HG03196 (cell line): ENCODE measurements at regions not wholly inside any gene's neighbourhood (a gene's known extent, or its start where the extent isn't known, plus 50 kb on each side); places are given as distances from the start of the nearest gene placed in this dataset.
"Not testable (repeated sequence)": the region's sequence is repeated elsewhere in the genome, so short reads cannot be mapped to it uniquely, and the experiment has no call there.

Experiments
- ATAC-seq: cut with Tn5 transposase; IDR thresholded peaks from one replicate; pipeline ENCODE4 v1.9.1; 2021; ENCODE audit not compliant: unreplicated experiment

DNA sequence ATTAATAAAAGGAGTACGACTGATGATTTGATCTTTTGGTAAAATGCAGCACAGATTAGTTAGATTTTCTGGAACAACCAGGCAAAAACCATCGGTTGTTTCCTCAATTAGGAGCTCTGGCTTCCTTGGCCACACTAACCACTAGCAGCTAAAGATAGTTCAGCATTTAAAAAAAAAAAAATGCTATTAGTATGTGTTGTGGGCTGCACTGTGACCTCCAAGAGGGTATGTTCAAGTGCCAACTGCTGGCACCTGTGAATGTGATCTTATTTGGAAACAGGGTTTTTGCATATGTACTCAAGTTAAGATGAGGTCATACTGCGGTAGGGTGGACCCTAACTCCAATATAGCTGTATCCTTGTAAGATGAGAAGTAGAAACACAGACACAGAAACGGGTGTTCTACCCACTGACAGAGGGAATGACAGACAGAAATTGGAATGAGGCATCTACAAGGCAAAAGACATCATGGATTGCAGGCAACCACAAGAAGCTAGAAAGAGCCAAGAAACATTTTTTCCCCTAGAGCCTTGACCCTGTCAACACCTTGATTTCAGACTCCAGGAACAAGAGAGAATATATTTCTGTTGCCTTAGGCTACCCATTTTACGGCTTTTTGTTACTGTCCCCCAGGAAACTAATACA, 534.6 kb upstream of the ROBO2 start:
- no peak for ATAC-seq

DNA sequence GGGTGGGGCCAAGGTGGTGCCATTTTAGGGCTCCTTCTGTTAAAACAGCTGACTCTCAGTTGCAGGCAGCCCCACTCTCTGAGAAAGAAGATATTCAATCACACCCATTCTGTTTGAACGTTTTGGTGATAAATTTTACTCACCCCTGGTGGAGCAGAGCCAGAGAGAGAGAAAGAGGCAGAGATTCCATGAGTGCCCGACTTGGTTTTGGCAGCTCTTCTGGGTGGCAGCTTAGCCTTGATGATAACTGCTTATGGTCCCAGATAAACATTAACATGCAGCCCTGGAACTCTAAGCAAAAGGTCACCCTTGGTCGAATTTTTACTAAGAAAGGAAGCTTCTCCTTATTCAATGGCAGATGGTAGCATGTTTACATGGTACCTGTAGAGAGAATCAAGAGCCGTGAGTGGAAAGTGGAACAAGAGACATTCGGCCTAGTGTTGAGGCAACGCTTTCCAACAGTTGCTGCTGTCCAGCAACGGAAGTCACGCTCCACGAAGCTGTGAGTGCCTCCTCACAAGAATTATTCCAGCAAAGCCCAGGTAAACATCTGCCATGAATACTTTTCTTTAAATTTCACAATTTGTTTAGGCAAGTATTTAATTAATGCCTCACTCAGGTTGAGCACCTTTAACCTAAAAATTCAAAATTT, 530.6 kb upstream of the ROBO2 start:
- ATAC-seq: no peak

DNA sequence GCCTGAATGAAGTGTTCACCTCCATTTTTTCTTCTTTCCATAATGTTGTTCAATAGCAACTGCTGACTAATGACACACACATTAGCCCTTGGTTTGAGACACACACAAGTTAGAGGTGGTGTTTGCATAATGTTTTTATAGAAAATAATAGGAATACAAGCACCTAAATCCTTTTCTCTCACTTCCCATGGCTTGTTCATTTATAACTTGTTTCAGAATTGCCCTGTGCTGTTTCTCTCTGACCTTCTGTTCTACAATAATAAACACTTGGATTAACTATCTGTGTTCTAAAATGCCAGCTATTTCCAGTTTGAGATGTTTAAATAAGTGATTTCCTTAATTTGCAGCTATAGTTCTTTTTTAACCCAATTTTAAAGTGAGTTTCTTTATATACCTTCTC, 525.1 kb upstream of the ROBO2 start:
- ATAC-seq: no peak

DNA sequence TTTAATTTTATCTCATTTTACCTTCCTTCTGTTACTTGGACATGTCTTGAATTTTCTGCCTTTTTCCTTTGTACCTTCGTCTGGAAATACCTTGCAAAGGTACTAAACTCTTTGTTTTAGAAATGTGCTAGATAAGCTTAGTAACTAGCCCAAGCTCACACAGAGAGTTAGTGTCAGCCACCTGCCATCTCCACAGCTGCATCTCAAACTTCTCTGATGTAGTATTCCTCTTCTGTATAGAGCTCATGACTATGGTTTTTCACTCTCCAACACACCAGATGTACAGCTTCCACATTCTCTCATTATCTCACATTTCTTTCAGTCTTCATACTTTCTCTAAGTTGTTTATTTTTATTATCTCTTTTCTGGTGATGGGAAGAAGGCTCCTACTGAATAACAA, 516.6 kb upstream of the ROBO2 start:
- ATAC-seq: no peak

DNA sequence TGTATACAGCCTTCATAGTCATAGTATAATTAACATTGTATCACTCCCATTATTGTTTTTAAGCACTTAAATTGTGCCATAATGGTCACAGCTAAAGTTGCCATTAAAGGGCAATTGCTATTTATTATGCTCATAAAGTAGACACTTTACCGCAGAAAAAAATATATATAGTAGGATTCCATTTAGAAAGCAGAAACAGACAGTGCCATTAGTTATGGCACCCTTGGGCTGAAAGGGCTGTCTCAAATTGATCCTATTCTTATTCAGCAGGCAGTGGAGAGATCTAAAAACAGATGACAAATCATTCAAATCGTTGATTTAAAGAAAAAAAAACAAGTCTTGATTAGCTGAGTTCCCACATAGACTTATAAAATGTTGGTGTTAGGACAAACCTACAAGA, 514.2 kb upstream of the ROBO2 start:
- ATAC-seq: no peak

DNA sequence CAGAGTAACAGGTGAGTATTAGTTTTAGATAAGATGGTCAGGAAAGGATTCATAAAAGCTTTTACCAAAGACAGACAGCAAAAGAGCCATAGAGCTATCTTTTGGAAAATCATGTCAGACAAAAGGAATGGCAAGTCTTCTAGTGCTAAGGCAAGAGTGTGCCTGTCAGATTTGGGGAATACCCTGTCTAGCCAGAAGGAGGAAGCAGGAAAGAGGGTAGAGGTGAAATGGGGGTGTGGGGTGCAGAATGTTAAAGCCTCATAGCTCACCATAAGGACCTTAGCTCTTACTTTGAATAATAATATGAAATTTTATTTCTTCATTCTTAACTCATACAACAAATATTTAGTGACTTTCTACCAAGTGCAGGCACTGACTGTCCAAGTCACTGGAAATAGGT, 512.1 kb upstream of the ROBO2 start:
- no peak for ATAC-seq

DNA sequence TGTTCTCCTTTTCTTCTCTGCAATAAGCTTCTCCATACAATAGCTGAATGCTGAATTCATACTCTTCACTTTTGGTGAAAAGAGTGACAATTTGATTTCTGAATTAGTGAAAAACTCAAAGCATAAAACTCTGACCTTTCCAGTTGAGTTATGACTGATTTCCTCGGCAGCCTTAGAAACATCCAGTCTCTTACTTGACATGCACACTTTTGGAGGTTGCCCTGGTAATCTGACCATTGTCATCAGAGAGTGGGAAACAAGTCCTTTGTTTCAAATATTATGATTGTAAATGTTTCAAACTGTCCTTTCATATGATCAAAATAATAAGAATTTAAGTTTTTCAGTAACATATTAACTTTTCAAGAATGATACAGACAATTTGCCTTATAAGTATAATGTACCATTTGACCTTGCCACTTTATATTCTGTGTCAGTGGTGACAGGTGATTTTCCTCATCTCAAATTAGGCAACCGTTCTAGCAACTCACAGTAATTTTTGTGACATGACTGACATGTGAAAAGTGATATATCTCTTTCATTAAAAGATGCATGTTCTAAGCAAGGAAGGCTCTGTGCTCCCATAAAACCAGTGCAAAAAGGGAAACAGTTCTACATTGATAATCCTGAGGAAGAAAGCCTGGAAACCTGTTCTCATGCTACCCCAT, 507.6 kb upstream of the ROBO2 start:
- ATAC-seq: no peak

DNA sequence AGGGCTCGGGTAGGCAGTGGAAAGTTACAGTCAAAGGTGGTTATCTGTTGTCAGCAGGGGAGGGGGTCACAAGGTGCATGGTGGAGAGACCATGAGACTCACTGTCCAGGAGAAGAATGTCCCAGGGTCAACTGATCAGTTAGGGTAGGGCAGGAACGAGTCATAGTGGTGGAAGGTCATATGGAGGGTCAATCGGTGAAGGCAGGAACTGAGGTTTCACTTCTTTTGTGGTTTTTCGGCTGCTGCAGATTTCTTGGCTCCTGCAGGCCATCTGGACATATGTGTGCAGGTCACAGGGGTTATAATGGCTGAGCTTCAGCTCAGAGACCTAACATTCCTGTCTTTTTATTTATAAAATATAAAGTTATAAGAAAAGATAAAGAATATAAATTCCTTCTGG, 506.2 kb upstream of the ROBO2 start:
- not testable (repeated sequence) for ATAC-seq

DNA sequence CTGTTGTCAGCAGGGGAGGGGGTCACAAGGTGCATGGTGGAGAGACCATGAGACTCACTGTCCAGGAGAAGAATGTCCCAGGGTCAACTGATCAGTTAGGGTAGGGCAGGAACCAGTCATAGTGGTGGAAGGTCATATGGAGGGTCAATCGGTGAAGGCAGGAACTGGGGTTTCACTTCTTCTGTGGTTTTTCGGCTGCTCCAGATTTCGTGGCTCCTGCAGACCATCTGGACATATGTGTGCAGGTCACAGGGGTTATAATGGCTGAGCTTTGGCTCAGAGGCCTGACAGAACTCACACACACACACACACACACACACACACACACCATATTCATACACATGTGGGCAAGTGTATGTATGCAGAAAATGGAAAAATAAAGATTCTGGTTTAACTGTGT, 502.0 kb upstream of the ROBO2 start:
- peak; percentile 69 for ATAC-seq

DNA sequence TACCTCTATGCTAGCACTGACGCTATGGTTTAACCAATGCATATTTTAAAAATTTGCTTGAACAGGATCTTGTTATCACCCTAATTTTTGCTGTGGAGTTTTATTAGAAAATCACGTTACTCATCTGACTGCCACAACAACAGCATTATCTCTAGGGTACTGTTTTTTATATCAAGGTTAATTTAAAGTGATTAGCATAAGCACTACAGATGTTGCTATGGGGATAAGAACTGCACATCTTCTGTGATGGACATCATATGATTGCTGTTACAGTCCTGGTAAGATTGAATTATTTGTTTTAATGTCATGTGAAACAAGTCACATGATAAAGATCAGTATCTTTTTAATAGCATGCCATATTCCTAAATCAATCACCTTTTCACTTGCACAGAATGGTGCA, 492.2 kb upstream of the ROBO2 start:
- no peak for ATAC-seq

DNA sequence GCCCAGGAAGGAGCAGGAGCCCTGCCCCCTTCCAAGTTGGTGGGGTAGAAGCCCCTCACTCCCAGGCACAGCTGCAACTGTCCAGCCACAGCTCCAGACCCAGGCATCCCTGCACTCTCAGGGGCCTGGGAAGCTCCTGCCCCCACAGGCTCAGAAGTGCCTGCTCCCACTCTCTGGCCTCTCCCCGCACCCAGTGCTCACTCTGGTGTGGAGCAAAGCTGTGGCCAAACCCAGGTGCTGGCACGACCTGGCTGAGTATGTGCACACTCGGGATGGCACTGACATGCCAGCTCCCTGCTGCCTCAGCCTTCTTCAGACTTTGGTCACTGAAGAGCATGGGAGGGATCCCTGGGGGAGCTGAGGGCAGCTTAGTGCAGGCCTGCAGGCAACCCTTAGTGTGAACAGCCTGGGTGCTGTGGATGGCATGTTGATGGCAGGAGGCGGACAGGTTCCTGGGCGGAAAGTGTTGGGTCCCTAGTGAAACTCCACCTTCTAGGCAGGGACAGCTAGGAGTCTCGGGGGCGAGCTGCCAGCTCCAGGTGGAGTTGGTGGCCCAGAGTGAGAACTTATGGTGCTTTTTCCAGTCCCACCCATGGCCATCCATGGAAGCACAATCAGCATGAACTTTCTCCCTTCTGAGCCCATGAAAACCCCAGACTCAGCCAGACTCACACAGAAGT, 489.2 kb upstream of the ROBO2 start:
- ATAC-seq: no peak

DNA sequence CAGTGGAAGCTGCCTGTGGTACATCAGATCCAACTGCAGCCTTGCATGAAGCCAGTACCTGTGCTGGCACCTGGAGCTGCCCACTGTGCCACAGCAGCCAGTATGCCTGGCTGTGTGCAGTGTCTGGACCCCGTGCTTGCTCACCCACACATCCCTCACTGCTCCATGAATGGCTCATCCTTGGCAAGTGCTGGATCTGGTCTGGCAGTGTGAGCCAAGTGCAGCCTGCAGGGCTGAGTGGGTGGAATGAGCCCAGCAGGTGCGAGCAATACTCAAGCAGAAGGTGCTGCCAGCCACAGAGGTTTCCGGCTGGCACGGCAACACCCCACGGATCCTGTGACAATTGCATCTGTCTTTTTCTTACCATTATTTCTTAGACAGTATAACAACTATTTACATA, 488.2 kb upstream of the ROBO2 start:
- ATAC-seq: no peak

DNA sequence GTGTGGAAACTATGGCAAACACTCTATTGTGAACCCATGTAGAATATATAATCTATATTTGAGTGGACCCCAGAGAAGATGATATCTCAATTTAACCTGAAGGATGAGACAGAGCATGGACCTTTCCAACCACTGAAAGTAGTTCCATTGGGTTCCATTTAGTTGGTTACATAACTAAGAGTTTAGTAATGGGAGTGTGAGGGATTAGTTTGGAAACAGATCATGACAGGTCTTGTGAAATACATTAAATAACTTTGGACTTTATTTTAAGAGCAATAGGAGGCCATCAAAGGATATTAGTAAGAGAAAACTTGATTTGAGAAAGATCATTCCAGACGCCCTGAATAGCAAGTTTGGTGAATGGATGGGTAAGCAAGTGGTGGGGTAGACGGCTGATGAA, 487.2 kb upstream of the ROBO2 start:
- no peak for ATAC-seq

DNA sequence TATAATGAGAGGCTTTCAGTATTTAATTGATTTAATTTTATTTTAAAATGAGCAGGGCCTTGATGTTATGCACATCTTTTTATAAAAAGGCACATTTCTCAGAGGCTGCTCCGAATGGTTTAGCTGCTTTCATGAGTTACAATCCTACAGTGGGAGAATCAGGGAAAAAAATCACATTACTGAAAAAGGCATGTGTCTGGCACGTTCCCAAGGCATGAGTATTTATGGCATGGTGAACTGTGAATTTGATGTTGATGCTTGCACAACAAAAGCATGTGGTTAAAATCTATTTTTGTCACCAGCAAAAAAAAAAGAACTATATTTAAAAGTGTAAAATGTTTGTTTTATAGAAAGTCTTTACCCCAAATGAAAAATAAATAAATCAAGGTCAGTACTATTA, 485.2 kb upstream of the ROBO2 start:
- no peak for ATAC-seq

DNA sequence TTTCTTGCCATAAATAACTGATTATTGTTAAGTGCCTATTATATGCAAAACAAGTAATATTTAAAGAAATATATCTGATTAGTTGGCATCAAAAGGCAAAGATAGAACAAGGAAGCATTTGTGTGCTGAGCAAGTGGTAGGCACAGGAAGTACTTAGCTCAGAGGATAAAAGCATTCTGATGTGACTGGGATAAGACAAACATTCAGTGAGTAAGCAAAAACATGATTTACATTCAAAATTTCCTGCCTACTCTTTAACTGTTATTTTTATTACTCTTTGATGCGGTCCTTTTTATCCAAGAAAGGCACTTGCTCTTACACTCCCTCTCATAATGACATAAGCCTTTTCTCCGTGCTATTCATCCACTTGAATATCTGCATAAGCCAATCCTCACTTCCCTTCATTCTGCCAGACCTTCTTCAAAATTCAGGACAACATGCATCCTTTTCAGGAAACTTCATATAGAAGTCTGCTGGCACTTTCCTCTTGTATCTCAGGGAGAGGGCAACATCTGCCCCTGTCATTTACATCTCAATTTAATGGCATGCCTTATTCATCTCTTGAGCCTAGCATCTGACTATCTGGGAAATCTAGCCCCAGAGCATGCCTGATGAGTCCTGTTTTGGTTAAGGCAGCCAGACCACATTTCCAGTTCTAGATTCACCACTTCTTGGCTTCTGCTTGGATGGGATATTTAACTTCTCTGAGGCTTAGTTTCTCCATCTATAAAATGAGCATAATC, 478.2 kb upstream of the ROBO2 start:
- ATAC-seq: no peak

DNA sequence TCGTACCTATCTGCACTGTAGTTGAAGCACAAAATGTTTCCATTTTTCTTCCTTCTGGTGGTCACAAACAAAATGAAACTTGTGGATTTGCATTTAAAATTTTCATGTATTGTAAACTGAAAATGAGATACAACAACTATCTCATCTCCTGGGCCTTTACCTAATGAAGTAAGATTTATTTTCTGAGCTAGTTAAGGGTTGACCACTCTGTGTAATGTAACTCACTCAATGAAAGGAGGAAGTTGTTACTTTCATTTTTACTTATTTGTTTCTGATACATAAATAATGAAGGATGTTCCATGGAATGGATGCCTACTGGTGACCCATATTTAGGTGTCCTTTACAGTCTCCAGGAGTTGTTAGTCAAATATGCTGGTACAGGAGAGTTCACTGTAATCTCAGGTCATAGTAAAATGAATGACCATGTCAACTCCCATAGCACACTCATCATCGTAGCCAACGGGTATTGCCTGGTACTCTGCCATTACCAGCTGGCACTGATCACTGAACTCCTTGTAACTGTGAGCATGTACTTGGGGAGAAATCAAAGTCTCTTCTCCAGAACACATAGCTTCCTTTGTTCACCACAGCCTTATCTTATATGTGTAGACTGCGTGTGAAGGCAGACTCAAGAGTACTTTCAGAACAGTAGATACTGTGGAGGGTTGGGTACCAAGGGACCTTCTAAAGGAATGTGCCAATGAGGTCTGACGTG, 474.2 kb upstream of the ROBO2 start:
- ATAC-seq: no peak

DNA sequence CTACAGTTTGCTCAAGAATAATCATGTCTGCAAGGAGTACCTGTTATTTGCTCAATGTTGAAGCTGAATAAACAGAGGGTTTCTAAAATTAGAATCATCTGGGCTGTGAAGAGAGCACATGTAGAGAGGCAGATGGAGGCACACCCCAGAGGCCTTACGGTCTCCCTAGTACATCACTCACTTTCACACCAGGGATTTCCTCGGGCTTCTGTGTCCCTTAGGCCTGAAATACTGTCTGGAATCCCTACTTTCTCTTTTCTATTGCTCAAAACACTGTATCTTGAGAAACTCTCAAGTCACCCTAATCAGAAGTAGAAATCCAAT, 473.7 kb upstream of the ROBO2 start:
- no peak for ATAC-seq

DNA sequence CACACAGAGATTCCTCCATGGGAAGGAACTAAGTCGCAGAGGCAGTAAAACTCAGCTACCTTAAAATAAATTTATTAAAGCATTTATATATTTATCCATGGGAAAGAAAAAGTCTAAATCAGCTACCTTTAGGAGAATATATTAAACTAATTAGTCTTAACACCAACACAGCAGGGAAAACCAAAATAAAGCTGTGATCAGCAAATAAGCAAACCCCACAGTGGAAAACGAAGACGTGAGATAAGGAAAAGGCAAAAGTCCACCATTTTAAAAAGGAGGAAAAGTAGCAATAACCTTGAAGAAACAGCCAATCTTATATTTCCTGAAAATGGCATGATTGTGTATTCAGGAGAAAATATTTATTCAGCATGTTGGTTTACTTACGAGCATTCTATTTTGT, 473.0 kb upstream of the ROBO2 start:
- ATAC-seq: no peak

DNA sequence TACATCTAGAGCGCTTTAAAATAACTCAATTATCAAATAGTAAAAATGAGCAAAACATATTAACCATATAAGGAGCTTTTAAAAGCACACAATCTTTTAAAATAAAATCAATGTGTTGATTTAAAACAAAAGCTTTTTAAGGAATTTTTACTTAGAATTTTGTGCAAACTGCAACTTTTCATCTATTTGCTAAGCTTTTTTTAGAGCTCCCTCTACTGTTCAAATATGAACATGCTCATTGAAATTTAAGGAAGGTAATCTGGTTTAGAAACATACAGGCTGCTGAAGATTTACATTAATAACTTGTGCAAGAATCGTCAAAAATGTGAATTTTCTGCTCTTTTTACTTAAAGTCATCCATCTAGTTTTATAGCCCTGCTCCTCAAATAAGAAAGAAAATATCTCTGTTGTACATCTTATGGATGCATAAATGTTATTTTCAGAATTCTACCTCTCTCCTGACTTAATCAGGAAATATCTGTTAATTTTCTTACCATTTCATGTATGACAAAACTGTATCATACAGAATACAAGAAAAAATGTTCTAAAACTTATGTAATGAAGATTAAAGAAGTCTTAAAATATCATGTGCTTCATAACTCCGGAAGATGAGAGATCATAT, 469.4 kb upstream of the ROBO2 start:
- ATAC-seq: no peak

DNA sequence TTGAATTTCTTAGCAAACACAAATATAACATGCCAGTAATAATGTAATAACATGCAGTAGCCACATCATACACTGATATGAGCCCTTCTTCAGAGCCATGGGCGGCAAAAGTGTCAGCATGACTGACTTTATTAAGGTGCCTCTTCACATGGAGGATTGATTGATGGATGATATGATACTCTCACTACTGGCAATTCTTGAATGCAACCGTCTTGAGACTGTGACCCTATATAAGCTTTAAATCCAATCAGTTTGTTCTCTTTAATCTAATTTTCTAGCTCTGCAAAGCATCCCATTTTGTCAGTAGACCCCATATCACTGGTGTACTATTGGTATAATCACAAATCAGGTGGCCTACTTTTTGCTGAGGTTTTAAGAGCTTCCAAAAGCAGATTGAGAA, 463.7 kb upstream of the ROBO2 start:
- ATAC-seq: no peak
